Stomach (tissue), 8 donors: ENCODE measurements at regions not wholly inside any gene's neighbourhood (a gene's known extent, or its start where the extent isn't known, plus 50 kb on each side); places are given as distances from the start of the nearest gene placed in this dataset.

Source experiments
- DNase-seq, 2 donors: peaks; one replicate each; pipeline versions ENCODE4 v3.0.0 to v3.0.0-alpha.2; 2013 to 2019
- H3K27ac ChIP-seq, 5 donors: fragments of 200-600 bp in 4 of 5; sonication (generic) in 4 of 5; one replicate each; pipeline ENCODE4 v1.5.1; 2013 to 2019; ENCODE audit warnings: mild to moderate bottlenecking in 1 of 5, moderate library complexity in 1 of 5
- H3K27me3 ChIP-seq, 3 donors: fragments of 200-600 bp; sonication (generic); one replicate each; pipeline ENCODE4 v1.5.1; 2017 to 2019; ENCODE audit warnings: mixed run types in 1 of 3
- H3K36me3 ChIP-seq, 4 donors: fragments of 200-600 bp; sonication (generic); 1 replicate in 3 of 4; 2 replicates in 1 of 4; pipeline ENCODE4 v1.5.1; 2016 to 2019
- H3K4me1 ChIP-seq, 4 donors: fragments of 200-600 bp; sonication (generic); one replicate each; pipeline ENCODE4 v1.5.1; 2016 to 2019
- H3K4me3 ChIP-seq, 4 donors: fragments of 200-600 bp; sonication (generic) in 3 of 4; one replicate each; pipeline ENCODE4 v1.5.1; 2016 to 2019; ENCODE audit warnings: mild to moderate bottlenecking in 1 of 4
- H3K9me3 ChIP-seq, 4 donors: fragments of 200-600 bp; sonication (generic); one replicate each; pipeline ENCODE4 v1.5.1; 2016 to 2019
- CTCF ChIP-seq, 7 experiments: fragments of 450-650 bp in 4 of 7; fragments of 200-600 bp in 3 of 7; sonication (generic) in 3 of 7; IDR thresholded peaks; one replicate each; pipeline ENCODE4 v1.5.1; 2016 to 2019; ENCODE audit warnings: antibody characterized with exemption in 7 of 7, control low read depth in 2 of 7, mild to moderate bottlenecking in 1 of 7
- EP300 ChIP-seq: sonication (generic); formaldehyde crosslinking; IDR thresholded peaks from one replicate; pipeline ENCODE4 v1.6.1; 2017; ENCODE audit warnings: antibody characterized with exemption
- POLR2A ChIP-seq, 4 donors: fragments of 450-650 bp; IDR thresholded peaks; one replicate each; pipeline ENCODE4 v1.6.1; 2016; ENCODE audit warnings: antibody characterized with exemption in 4 of 4, control low read depth in 2 of 4, mild to moderate bottlenecking in 1 of 4, moderate library complexity in 1 of 4
- POLR2AphosphoS5 ChIP-seq, 3 donors: sonication (generic); formaldehyde crosslinking; IDR thresholded peaks; one replicate each; pipeline ENCODE4 v1.6.1; 2016; ENCODE audit warnings: antibody characterized with exemption in 3 of 3
- WGBS, 5 donors: extraction: QIAGEN DNeasy Blood & Tissue Kit in 3 of 5; methylation state at CpG; one replicate each; pipeline versions ENCODE4 v1.1.5 to v1.1.7; 2013 to 2018; 5-methylcytosine and 5-hydroxymethylcytosine counted together
- intact Hi-C: fragments of 100-400 bp; cut with DNase I; formaldehyde crosslinking; loops from one replicate; pipeline ENCODE4 v1.15.1; 2023; ENCODE audit warnings: low total_unique reads
- donor health status: healthy with polysubstance abuse.
- donor health status: Bipolar disorder and iron deficiency.
- donor health status: healthy.

- 81 to 95% (median 88%) methylated on average over 1 of the region's 1 CpG for WGBS, 5 donors
- no peaks in the 10 kb centered on the region for H3K9me3 ChIP-seq
- TF ChIP-seq CTCF (IDR thresholded peaks at IDR 0.05) (no peak), EP300 (no peak), POLR2A (IDR thresholded peaks at IDR 0.05) (no peak), POLR2AphosphoS5 (IDR thresholded peaks at IDR 0.05) (no peak)
These were observed 799.6 kb upstream of the CHAC2 start for GRCh38 chr2:52968043-52968442.

GRCh38 chr2:52964916-52965530, 802.6 kb upstream of the CHAC2 start:
- no peak overlapping the region for H3K27ac ChIP-seq
- no peaks in the 10 kb centered on the region for H3K27me3 ChIP-seq
- no peaks in the 10 kb centered on the region for H3K36me3 ChIP-seq
- no peaks in the 10 kb centered on the region for H3K4me1 ChIP-seq
- no peak for DNase-seq
- no peak for TF ChIP-seq POLR2AphosphoS5 (IDR thresholded peaks at IDR 0.05)
- 60 to 75% (median 63%) methylated on average over 4 of the region's 4 CpGs for WGBS, 5 donors
- no peaks in the 10 kb centered on the region for H3K9me3 ChIP-seq
- no peak overlapping the region for H3K4me3 ChIP-seq
- intact Hi-C loops: no loop called here

More at GRCh38 chr2:52968043-52968442, 799.6 kb upstream of the CHAC2 start:
- DNase-seq: no peak
- Histone ChIP-seq H3K36me3 (no peaks in the 10 kb centered on the region), H3K27ac (no peak overlapping the region), H3K4me3 (no peak overlapping the region), H3K27me3 (no peaks in the 10 kb centered on the region), H3K4me1 (no peaks in the 10 kb centered on the region)
- intact Hi-C loops: no loop called here

GRCh38 chr2:52961403-52961802, 806.2 kb upstream of the CHAC2 start:
- no peak for DNase-seq
- H3K9me3 ChIP-seq: no peaks in the 10 kb centered on the region
- no peaks in the 10 kb centered on the region for H3K4me1 ChIP-seq
- TF ChIP-seq EP300: no peak
- TF ChIP-seq CTCF (IDR thresholded peaks at IDR 0.05): no peak
- no peak for TF ChIP-seq POLR2AphosphoS5 (IDR thresholded peaks at IDR 0.05)
- no peak for TF ChIP-seq POLR2A (IDR thresholded peaks at IDR 0.05)
- intact Hi-C loops: no loop called here
- no peaks in the 10 kb centered on the region for H3K27me3 ChIP-seq
- no peak overlapping the region for H3K27ac ChIP-seq
- H3K36me3 ChIP-seq: no peaks in the 10 kb centered on the region
- H3K4me3 ChIP-seq: no peak overlapping the region

GRCh38 chr2:52960881-52961280, 806.7 kb upstream of the CHAC2 start:
- no peaks in the 10 kb centered on the region for H3K36me3 ChIP-seq
- WGBS, 5 donors: 71 to 81% (median 77%) methylated on average over 3 of the region's 3 CpGs
- no peaks in the 10 kb centered on the region for H3K4me1 ChIP-seq
- no peak for DNase-seq
- no peak overlapping the region for H3K27ac ChIP-seq
- intact Hi-C loops: no loop called here
- H3K27me3 ChIP-seq: no peaks in the 10 kb centered on the region
- TF ChIP-seq CTCF (IDR thresholded peaks at IDR 0.05) (no peak), POLR2AphosphoS5 (IDR thresholded peaks at IDR 0.05) (no peak), POLR2A (IDR thresholded peaks at IDR 0.05) (no peak)
- H3K4me3 ChIP-seq: no peak overlapping the region
- H3K9me3 ChIP-seq: no peaks in the 10 kb centered on the region

- Histone ChIP-seq H3K4me1 (no peaks in the 10 kb centered on the region), H3K36me3 (no peaks in the 10 kb centered on the region), H3K9me3 (no peaks in the 10 kb centered on the region), H3K4me3 (no peak overlapping the region), H3K27ac (no peak overlapping the region), H3K27me3 (no peaks in the 10 kb centered on the region)
- WGBS, 5 donors: 76 to 84% (median 79%) methylated on average over 4 of the region's 4 CpGs
- TF ChIP-seq EP300 (no peak), POLR2A (IDR thresholded peaks at IDR 0.05) (no peak), POLR2AphosphoS5 (IDR thresholded peaks at IDR 0.05) (no peak), CTCF (IDR thresholded peaks at IDR 0.05) (no peak)
- DNase-seq: no peak
- intact Hi-C loops: no loop called here
These were observed 807.8 kb upstream of the CHAC2 start for GRCh38 chr2:52959801-52960200.
